ENCODE measurements at regions not wholly inside any gene's neighbourhood (a gene's known extent, or its start where the extent isn't known, plus 50 kb on each side); places are given as distances from the start of the nearest gene placed in this dataset.

GRCh38 chr4:35643661-35644060 is 600.7 kb downstream of the ARAP2 start:
- TF ChIP-seq POLR2A (IDR thresholded peaks at IDR 0.05) = no peak
- TF ChIP-seq CTCF (IDR thresholded peaks at IDR 0.05) = no peak

DNA sequence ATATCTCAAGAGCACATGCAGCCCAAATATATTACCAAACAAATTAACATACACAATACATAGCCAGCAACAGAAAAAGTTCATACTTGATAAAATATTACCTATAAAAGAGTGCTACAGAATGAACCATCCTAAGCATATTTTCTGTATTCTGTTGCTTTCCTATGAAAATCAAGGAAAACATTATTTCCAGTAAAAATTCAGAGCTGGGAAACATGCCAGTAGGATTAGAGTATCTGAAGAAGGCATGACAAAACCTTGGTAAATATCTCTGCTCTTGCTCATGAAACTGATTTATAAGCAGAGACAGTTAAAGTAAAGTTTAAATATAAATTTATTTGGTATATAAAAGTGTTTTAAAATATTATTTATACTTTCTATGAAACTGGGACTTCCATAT is 599.7 kb downstream of the ARAP2 start:
- intact Hi-C loops (cut with DNase I) = no loop called here
- DNase-seq (no peak), ATAC-seq (no peak)
- no peaks in the 10 kb centered on the region for H3K36me3 ChIP-seq
- H3K27ac ChIP-seq = no peak overlapping the region
- no peaks in the 10 kb centered on the region for H3K27me3 ChIP-seq
- TF ChIP-seq CTCF (IDR thresholded peaks at IDR 0.05) (no peak), POLR2A (IDR thresholded peaks at IDR 0.05) (no peak)
- no peaks in the 10 kb centered on the region for H3K4me1 ChIP-seq
- no peak overlapping the region for H3K4me3 ChIP-seq
- H3K9me3 ChIP-seq = no peaks in the 10 kb centered on the region

More at GRCh38 chr4:35643661-35644060, 600.7 kb downstream of the ARAP2 start:
- no peaks in the 10 kb centered on the region for H3K9me3 ChIP-seq
- no peaks in the 10 kb centered on the region for H3K27me3 ChIP-seq
- no peaks in the 10 kb centered on the region for H3K4me1 ChIP-seq
- no peak overlapping the region for H3K27ac ChIP-seq
- H3K36me3 ChIP-seq = no peaks in the 10 kb centered on the region
- DNase-seq (no peak), ATAC-seq (no peak)
- intact Hi-C loops (cut with DNase I) = no loop called here
- no peak overlapping the region for H3K4me3 ChIP-seq

DNA sequence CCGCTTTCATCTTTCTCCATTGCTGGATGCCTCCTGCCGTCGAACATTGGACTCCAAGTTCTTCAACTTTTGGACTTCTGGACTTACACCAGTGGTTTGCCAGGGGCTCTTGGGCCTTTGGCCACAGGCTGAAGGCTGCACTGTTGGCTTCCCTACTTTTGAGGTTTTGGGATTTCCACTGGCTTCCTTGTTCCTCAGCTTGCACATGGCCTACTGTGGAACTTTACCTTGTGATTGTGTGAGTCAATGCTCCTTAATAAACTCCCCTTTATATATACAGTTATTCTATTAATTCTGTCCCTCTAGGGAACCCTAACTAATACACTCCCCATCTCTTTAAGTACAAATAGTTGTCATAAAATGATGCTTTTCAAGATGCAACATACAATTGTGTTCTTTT is 595.3 kb downstream of the ARAP2 start:
- no peaks in the 10 kb centered on the region for H3K4me1 ChIP-seq
- no peaks in the 10 kb centered on the region for H3K36me3 ChIP-seq
- H3K27me3 ChIP-seq = no peaks in the 10 kb centered on the region
- no peak overlapping the region for H3K27ac ChIP-seq
- DNase-seq = no peak
- ATAC-seq = no peak
- intact Hi-C loops (cut with DNase I) = no loop called here
- H3K9me3 ChIP-seq = no peaks in the 10 kb centered on the region
- no peak overlapping the region for H3K4me3 ChIP-seq
- WGBS (ENCODE audit: insufficient coverage, low coverage, low lambda C conversion rate, missing lambda C conversion rate) = 100% methylated on average over 3 of the region's 3 CpGs
- TF ChIP-seq POLR2A (IDR thresholded peaks at IDR 0.05) (no peak), CTCF (IDR thresholded peaks at IDR 0.05) (no peak)

DNA sequence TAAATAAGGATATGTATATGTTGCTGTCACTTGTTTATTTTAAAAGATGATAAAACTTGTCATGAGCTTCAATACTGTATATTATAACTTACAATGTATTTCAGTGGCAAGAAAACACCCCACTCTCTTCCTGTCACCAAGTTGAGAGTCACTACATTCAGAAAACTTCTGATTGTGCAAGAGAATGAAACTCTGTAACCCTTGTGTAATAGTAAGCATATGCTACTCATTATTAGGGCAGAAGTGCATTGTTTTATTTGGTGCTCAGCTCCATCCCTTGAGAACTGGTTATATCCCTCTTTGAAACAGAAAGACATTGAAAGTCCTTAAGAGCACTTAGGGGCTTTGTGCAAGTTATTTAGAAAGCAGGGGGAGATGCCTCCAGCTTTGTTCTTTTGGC is 594.5 kb downstream of the ARAP2 start:
- no peak overlapping the region for H3K27ac ChIP-seq
- DNase-seq (no peak), ATAC-seq (no peak)
- H3K36me3 ChIP-seq = no peaks in the 10 kb centered on the region
- H3K9me3 ChIP-seq = no peaks in the 10 kb centered on the region
- TF ChIP-seq POLR2A (IDR thresholded peaks at IDR 0.05) (no peak), CTCF (IDR thresholded peaks at IDR 0.05) (no peak)
- intact Hi-C loops (cut with DNase I) = no loop called here
- H3K4me3 ChIP-seq = no peak overlapping the region
- H3K4me1 ChIP-seq = no peaks in the 10 kb centered on the region
- H3K27me3 ChIP-seq = no peaks in the 10 kb centered on the region

- ATAC-seq = no peak
- WGBS (ENCODE audit: insufficient coverage, low coverage, low lambda C conversion rate, missing lambda C conversion rate) = 41% methylated on average over 4 of the region's 4 CpGs
- no peaks in the 10 kb centered on the region for H3K9me3 ChIP-seq
These were observed 592.1 kb downstream of the ARAP2 start for GRCh38 chr4:35652197-35652596.

More at GRCh38 chr4:35652197-35652596, 592.1 kb downstream of the ARAP2 start:
- H3K4me3 ChIP-seq = no peak overlapping the region
- intact Hi-C loops (cut with DNase I) = no loop called here
- no peak for DNase-seq
- TF ChIP-seq POLR2A (IDR thresholded peaks at IDR 0.05) (no peak), CTCF (IDR thresholded peaks at IDR 0.05) (no peak)
- H3K27me3 ChIP-seq = no peaks in the 10 kb centered on the region
- no peaks in the 10 kb centered on the region for H3K4me1 ChIP-seq
- H3K36me3 ChIP-seq = no peaks in the 10 kb centered on the region
- H3K27ac ChIP-seq = no peak overlapping the region

All from right lobe of liver (tissue), 6 donors.